ENCODE measurements at regions not wholly inside any gene's neighbourhood (a gene's known extent, or its start where the extent isn't known, plus 50 kb on each side); places are given as distances from the start of the nearest gene placed in this dataset.
"Not testable (repeated sequence)": the region's sequence is repeated elsewhere in the genome, so short reads cannot be mapped to it uniquely, and the experiment has no call there.

DNA sequence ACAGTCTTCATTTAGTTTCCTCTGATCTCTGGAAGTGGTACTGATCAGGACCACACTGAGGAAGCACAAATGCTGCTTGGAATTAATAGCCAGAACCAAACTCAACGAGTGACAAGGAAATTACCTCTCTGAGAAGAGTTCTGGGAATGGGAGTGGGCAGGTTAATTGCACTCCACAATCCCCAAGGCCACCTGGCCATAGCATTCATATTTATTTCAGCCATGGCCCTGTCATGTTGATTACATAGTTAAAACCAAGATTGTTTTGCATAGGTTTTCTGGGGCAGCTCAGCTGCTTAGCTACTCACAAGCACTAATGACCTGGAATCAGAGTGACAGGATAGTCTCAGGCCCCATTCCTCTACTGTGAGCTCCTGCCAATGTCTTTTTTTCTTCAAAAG is 230.2 kb upstream of the RIMS1 start:
- Mint-ChIP-seq H3K4me3 (no peak overlapping the region), H3K27ac (no peak overlapping the region), H3K27me3 (no peaks in the 10 kb centered on the region), H3K4me1 (no peaks in the 10 kb centered on the region), H3K9me3 (peaks cover 0 to 4% (median 0%) of the 10 kb centered on the region in 3 donors), H3K36me3 (no peaks in the 10 kb centered on the region)

GRCh38 chr6:71665931-71666330 is 220.4 kb upstream of the RIMS1 start:
- H3K27me3 Mint-ChIP-seq, result no peaks in the 10 kb centered on the region
- H3K27ac Mint-ChIP-seq, result no peak overlapping the region
- H3K4me3 Mint-ChIP-seq, result no peak overlapping the region
- H3K36me3 Mint-ChIP-seq, result no peaks in the 10 kb centered on the region
- H3K9me3 Mint-ChIP-seq, result peaks cover 0 to 5% (median 2%) of the 10 kb centered on the region in 3 donors
- H3K4me1 Mint-ChIP-seq, result no peaks in the 10 kb centered on the region

- no peaks in the 10 kb centered on the region for H3K4me1 Mint-ChIP-seq
- H3K36me3 Mint-ChIP-seq, result no peaks in the 10 kb centered on the region
- no peaks in the 10 kb centered on the region for H3K27me3 Mint-ChIP-seq
- no peak overlapping the region for H3K27ac Mint-ChIP-seq
- no peaks in the 10 kb centered on the region for H3K9me3 Mint-ChIP-seq
- H3K4me3 Mint-ChIP-seq, result no peak overlapping the region
Observed at GRCh38 chr6:71672876-71673275, 213.5 kb upstream of the RIMS1 start.

- Mint-ChIP-seq H3K9me3 (no peaks in the 10 kb centered on the region), H3K4me1 (no peaks in the 10 kb centered on the region), H3K27ac (no peak overlapping the region)
Observed at GRCh38 chr6:71675386-71675785, 211.0 kb upstream of the RIMS1 start.

DNA sequence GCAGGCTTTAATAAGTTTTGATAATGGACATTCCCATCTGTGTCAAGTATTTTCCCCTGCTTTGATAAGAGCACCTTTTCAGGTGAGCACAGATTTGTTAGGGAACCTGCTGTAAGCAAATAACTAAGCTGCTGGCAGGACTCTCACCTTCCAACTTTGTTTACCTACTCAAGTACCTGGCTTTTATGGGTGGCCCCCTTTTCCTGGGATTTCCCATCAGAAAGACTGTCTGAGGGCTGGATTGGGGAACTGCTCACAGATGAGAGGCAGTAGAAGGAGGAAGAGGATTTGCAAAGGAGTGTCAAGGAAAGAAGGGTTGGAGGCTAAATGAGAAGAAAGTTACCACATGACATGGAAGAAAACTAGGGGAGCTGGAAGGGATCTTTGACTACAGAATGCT is 210.1 kb upstream of the RIMS1 start:
- no peaks in the 10 kb centered on the region for H3K4me1 Mint-ChIP-seq
- no peaks in the 10 kb centered on the region for H3K9me3 Mint-ChIP-seq
- peaks cover 2% of the 10 kb centered on the region for H3K27me3 Mint-ChIP-seq
- H3K36me3 Mint-ChIP-seq, result no peaks in the 10 kb centered on the region
- no peak overlapping the region for H3K4me3 Mint-ChIP-seq
- no peak overlapping the region for H3K27ac Mint-ChIP-seq

More at GRCh38 chr6:71675386-71675785, 211.0 kb upstream of the RIMS1 start:
- H3K4me3 Mint-ChIP-seq, result no peak overlapping the region
- H3K36me3 Mint-ChIP-seq, result no peaks in the 10 kb centered on the region
- H3K27me3 Mint-ChIP-seq, result peaks cover 2% of the 10 kb centered on the region

- Mint-ChIP-seq H3K4me3 (no peak overlapping the region), H3K36me3 (no peaks in the 10 kb centered on the region), H3K4me1 (no peaks in the 10 kb centered on the region), H3K27me3 (peaks cover 2% of the 10 kb centered on the region), H3K27ac (no peak overlapping the region), H3K9me3 (no peaks in the 10 kb centered on the region)
Observed at GRCh38 chr6:71678091-71678490, 208.3 kb upstream of the RIMS1 start.

DNA sequence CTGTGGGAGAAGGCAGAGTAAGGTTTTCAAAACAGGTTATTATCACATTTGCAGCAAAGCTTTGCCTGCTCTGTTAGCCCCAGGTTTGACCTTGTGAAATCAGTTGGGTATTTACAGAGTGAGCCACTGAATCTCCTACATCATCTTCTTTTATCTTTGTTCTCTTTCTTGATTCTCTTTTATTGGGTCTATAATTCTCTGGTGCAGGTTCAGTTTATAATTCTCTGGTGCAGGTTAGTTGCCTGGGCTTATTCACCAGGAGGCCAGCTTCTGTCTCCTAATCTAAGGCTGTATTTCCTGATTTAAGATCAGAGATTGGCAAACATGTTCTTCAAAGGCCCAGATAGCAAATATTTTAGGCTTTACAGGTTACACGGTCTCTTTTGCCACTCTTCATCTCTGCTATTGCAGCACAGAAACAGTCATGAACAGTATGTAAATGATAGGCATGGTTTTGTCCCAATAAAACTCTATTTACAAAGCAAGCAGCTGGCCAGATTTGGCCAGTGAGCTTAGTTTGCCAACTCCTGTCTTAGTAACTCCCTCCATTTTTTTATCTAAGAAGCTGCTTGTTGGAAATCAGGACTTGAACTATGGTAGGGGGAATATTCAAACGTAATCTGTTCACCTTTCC is 205.0 kb upstream of the RIMS1 start:
- H3K4me3 Mint-ChIP-seq, result no peak overlapping the region
- H3K27ac Mint-ChIP-seq, result no peak overlapping the region
- no peaks in the 10 kb centered on the region for H3K4me1 Mint-ChIP-seq
- peaks cover 3% of the 10 kb centered on the region for H3K27me3 Mint-ChIP-seq
- H3K9me3 Mint-ChIP-seq, result no peaks in the 10 kb centered on the region
- no peaks in the 10 kb centered on the region for H3K36me3 Mint-ChIP-seq

DNA sequence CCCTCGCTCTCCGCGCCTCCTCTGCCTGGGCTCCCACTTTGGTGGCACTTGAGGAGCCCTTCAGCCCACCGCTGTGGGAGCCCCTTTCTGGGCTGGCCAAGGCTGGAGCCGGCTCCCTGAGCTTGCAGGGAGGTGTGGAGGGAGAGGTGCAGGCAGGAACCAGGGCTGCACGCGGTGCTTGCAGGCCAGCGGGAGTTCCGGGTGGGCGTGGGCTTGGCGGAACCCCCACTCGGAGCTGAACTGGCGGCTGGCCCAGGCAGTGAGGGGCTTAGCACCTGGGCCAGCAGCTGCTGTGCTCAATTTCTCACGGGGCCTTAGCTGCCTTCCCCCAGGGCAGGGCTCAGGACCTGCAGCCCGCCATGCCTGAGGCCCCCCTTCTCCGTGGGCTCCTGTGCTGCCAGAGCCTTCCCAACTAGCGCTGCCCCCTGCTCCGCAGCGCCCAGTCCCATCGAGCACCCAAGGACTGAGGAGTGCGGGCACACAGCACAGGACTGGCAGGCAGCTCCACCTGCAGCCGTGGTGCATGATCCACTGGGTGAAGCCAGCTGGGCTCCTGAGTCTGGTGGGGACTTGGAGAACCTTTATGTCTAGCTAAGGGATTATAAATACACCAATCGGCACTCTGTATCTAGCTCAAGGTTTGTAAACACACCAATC is 200.2 kb upstream of the RIMS1 start:
- not testable (repeated sequence) for H3K27me3 Mint-ChIP-seq, H3K9me3 Mint-ChIP-seq, H3K4me3 Mint-ChIP-seq, H3K27ac Mint-ChIP-seq, H3K36me3 Mint-ChIP-seq, H3K4me1 Mint-ChIP-seq

- Mint-ChIP-seq H3K27me3 (no peaks in the 10 kb centered on the region), H3K9me3 (peaks cover 0 to 6% (median 4%) of the 10 kb centered on the region in 3 donors), H3K4me1 (no peaks in the 10 kb centered on the region), H3K36me3 (no peaks in the 10 kb centered on the region), H3K4me3 (no peak overlapping the region), H3K27ac (no peak overlapping the region)
Observed at GRCh38 chr6:71698702-71699101, 187.6 kb upstream of the RIMS1 start.

DNA sequence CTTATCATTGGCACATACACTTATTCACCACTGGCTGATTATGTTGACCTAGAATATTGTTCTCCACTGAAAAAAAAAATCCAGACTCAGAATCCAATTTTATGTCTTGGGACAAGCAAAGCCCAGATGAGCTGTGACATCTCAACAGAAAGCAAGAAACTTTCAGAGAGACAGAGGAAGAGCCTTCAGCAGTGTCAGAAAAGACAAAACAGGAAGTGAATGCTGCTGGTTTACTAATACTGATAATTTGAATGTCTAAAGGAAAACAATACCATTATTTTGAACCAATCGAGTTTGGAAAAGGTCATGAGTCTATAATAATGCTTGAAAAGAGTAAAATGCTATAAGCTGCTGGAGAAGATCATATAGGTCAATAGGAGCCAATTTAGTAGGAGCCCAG is 179.8 kb upstream of the RIMS1 start:
- no peaks in the 10 kb centered on the region for H3K9me3 Mint-ChIP-seq
- peaks cover 0 to 7% (median 0%) of the 10 kb centered on the region in 3 donors for H3K4me1 Mint-ChIP-seq
- H3K4me3 Mint-ChIP-seq, result no peak overlapping the region
- H3K27ac Mint-ChIP-seq, result no peak overlapping the region
- no peaks in the 10 kb centered on the region for H3K27me3 Mint-ChIP-seq
- H3K36me3 Mint-ChIP-seq, result no peaks in the 10 kb centered on the region

DNA sequence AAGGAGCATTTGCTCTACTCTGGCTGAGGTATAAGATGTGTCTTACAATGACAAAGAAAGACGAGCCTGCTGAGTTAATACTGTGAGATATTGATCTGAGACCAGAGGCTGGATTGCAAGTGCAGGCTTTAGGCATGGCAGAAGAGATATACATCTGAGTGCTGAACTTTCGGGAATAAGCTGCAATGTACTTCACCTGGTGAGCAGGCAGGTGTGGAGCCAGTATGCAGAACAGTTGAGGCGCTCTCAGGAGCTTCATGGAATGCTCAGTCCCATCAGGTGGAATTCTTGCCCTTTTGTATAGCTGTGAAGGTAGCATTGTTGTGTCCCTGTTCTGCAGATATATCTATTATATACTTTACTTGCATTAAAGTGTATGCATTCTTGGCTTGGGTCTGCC is 179.3 kb upstream of the RIMS1 start:
- Mint-ChIP-seq H3K4me3 (no peak overlapping the region), H3K9me3 (no peaks in the 10 kb centered on the region), H3K36me3 (no peaks in the 10 kb centered on the region), H3K4me1 (peaks cover 0 to 7% (median 0%) of the 10 kb centered on the region in 3 donors), H3K27ac (no peak overlapping the region), H3K27me3 (no peaks in the 10 kb centered on the region)

- Mint-ChIP-seq H3K9me3 (peaks cover 0 to under 1% (median 0%) of the 10 kb centered on the region in 3 donors), H3K4me1 (no peaks in the 10 kb centered on the region), H3K36me3 (no peaks in the 10 kb centered on the region), H3K4me3 (no peak overlapping the region), H3K27ac (no peak overlapping the region), H3K27me3 (peaks cover 2% of the 10 kb centered on the region)
Observed at GRCh38 chr6:71720705-71721104, 165.6 kb upstream of the RIMS1 start.

DNA sequence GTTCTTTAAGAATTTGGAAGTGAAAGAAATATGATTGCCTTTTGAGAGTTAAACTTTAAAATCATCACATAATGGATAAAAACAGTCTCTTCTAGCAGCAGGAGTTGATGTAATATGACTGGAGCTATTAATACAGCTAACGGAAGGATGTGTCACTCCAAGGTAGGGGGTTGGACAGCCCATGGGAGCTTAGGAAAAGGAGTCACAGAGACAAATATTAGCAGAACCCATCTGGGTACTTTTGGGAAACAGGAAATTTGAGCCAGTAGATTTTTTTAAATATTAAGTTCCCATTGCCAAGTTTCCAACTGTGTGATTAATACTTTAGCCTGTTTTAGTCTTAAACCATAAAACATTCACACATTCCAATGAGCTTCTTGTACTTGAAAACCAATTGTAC is 164.7 kb upstream of the RIMS1 start:
- H3K27me3 Mint-ChIP-seq, result peaks cover 2% of the 10 kb centered on the region
- H3K4me1 Mint-ChIP-seq, result no peaks in the 10 kb centered on the region
- no peak overlapping the region for H3K4me3 Mint-ChIP-seq
- peaks cover 0 to 4% (median 0%) of the 10 kb centered on the region in 3 donors for H3K9me3 Mint-ChIP-seq
- H3K27ac Mint-ChIP-seq, result no peak overlapping the region
- H3K36me3 Mint-ChIP-seq, result no peaks in the 10 kb centered on the region

- no peak overlapping the region for H3K27ac Mint-ChIP-seq
- H3K36me3 Mint-ChIP-seq, result peaks cover 1% of the 10 kb centered on the region
- no peak overlapping the region for H3K4me3 Mint-ChIP-seq
- peaks cover 0 to 1% (median under 1%) of the 10 kb centered on the region in 3 donors for H3K4me1 Mint-ChIP-seq
- H3K27me3 Mint-ChIP-seq, result peaks cover 2% of the 10 kb centered on the region
- peaks cover 0 to 4% (median 0%) of the 10 kb centered on the region in 3 donors for H3K9me3 Mint-ChIP-seq
Observed at GRCh38 chr6:71722736-71723135, 163.6 kb upstream of the RIMS1 start.

GRCh38 chr6:71724456-71725125 is 161.8 kb upstream of the RIMS1 start:
- no peak overlapping the region for H3K27ac Mint-ChIP-seq

DNA sequence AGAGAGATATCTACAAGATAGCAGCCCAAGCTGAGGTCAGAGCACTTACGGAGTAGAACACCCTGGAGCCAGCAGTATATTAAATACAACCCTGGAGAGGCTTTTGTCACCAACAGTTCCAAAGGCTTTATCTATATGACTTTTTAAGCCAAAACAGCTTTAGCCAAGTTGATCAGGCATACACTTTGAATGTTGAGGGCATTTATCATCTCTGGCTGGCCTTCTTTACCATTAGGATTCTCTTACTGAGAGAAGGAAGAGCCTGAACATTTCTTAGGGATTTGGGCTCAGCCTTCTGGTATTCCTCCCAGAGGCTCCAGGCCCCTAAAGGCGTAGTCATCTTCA is 161.3 kb upstream of the RIMS1 start:
- H3K4me1 Mint-ChIP-seq, result peaks cover 2 to 5% (median 4%) of the 10 kb centered on the region in 3 donors

More at GRCh38 chr6:71724456-71725125, 161.8 kb upstream of the RIMS1 start:
- Mint-ChIP-seq H3K4me3 (no peak overlapping the region), H3K9me3 (peaks cover 0 to 4% (median 0%) of the 10 kb centered on the region in 3 donors), H3K4me1 (peaks cover 2 to 5% (median 4%) of the 10 kb centered on the region in 3 donors), H3K36me3 (peaks cover 3% of the 10 kb centered on the region), H3K27me3 (peaks cover 2% of the 10 kb centered on the region)

More for the DNA sequence above, 161.3 kb upstream of the RIMS1 start:
- Mint-ChIP-seq H3K9me3 (peaks cover 0 to 4% (median 0%) of the 10 kb centered on the region in 3 donors), H3K4me3 (no peak overlapping the region), H3K36me3 (peaks cover 3% of the 10 kb centered on the region), H3K27ac (no peak overlapping the region), H3K27me3 (peaks cover 2% of the 10 kb centered on the region)
